ENCODE measurements at regions not wholly inside any gene's neighbourhood (a gene's known extent, or its start where the extent isn't known, plus 50 kb on each side); places are given as distances from the start of the nearest gene placed in this dataset.

GRCh38 chr22:23415490-23415851 lies 164.6 kb downstream of the IGLL1 start:
- in situ Hi-C loops (cut with MboI; ENCODE audit: low sequenced_read_pairs): no loop called here

GRCh38 chr22:23414727-23415489 lies 165.2 kb downstream of the IGLL1 start:
- in situ Hi-C loops (cut with MboI; ENCODE audit: low sequenced_read_pairs): no loop called here

- in situ Hi-C loops (cut with MboI; ENCODE audit: low sequenced_read_pairs): no loop called here
Observed at GRCh38 chr22:23411739-23412138, 168.4 kb downstream of the IGLL1 start.

- in situ Hi-C loops (cut with MboI; ENCODE audit: low sequenced_read_pairs): no loop called here
Observed at GRCh38 chr22:23410411-23410810, 169.7 kb downstream of the IGLL1 start.

- in situ Hi-C loops (cut with MboI; ENCODE audit: low sequenced_read_pairs): no loop called here
Observed at GRCh38 chr22:23409976-23410375, 170.1 kb downstream of the IGLL1 start.

- in situ Hi-C loops (cut with MboI; ENCODE audit: low sequenced_read_pairs): no loop called here
Observed at GRCh38 chr22:23408321-23408720, 171.8 kb downstream of the IGLL1 start.

GRCh38 chr22:23405366-23405851 lies 174.7 kb downstream of the IGLL1 start:
- in situ Hi-C loops (cut with MboI; ENCODE audit: low sequenced_read_pairs): no loop called here

GRCh38 chr22:23404689-23405365 lies 175.3 kb downstream of the IGLL1 start:
- in situ Hi-C loops (cut with MboI; ENCODE audit: low sequenced_read_pairs): no loop called here

GRCh38 chr22:23403720-23404688 lies 176.1 kb downstream of the IGLL1 start:
- in situ Hi-C loops (cut with MboI; ENCODE audit: low sequenced_read_pairs): no loop called here

GRCh38 chr22:23403152-23403719 lies 176.9 kb downstream of the IGLL1 start:
- in situ Hi-C loops (cut with MboI; ENCODE audit: low sequenced_read_pairs): no loop called here

- in situ Hi-C loops (cut with MboI; ENCODE audit: low sequenced_read_pairs): no loop called here
Observed at GRCh38 chr22:23402275-23403151, 177.6 kb downstream of the IGLL1 start.

- in situ Hi-C loops (cut with MboI; ENCODE audit: low sequenced_read_pairs): no loop called here
Observed at GRCh38 chr22:23401910-23402274, 178.2 kb downstream of the IGLL1 start.

GRCh38 chr22:23401111-23401909 lies 178.8 kb downstream of the IGLL1 start:
- in situ Hi-C loops (cut with MboI; ENCODE audit: low sequenced_read_pairs): no loop called here

- in situ Hi-C loops (cut with MboI; ENCODE audit: low sequenced_read_pairs): no loop called here
Observed at GRCh38 chr22:23400286-23400981, 179.7 kb downstream of the IGLL1 start.

GRCh38 chr22:23399367-23400285 lies 180.5 kb downstream of the IGLL1 start:
- in situ Hi-C loops (cut with MboI; ENCODE audit: low sequenced_read_pairs): loop anchor here (25.0 kb wide), 2 partner anchors 262 to 437 kb away; partner anchors contain the start of genes RAB36 and RSPH14

GRCh38 chr22:23398701-23399366 lies 181.3 kb downstream of the IGLL1 start:
- in situ Hi-C loops (cut with MboI; ENCODE audit: low sequenced_read_pairs): loop anchor here (25.0 kb wide), 2 partner anchors 262 to 437 kb away; partner anchors contain the start of genes RAB36 and RSPH14
